Esophagus muscularis mucosa (tissue), 4 donors: ENCODE measurements at regions not wholly inside any gene's neighbourhood (a gene's known extent, or its start where the extent isn't known, plus 50 kb on each side); places are given as distances from the start of the nearest gene placed in this dataset.
"Not testable (repeated sequence)": the region's sequence is repeated elsewhere in the genome, so short reads cannot be mapped to it uniquely, and the experiment has no call there.

Experiments used
- DNase-seq: peaks from one replicate; pipeline ENCODE4 v3.0.0-alpha.2; 2017; ENCODE audit errors: extremely low spot score
- H3K27ac ChIP-seq, 4 donors: fragments of 200-600 bp; sonication (generic); replicated peaks in 1 of 4; 1 replicate in 3 of 4; 2 replicates in 1 of 4; pipeline ENCODE4 v1.5.1; 2016 to 2019; ENCODE audit warnings: mild to moderate bottlenecking in 1 of 4
- H3K27me3 ChIP-seq, 4 donors: fragments of 200-600 bp; sonication (generic); one replicate each; pipeline versions ENCODE4 v1.5.1 to v1.6.0; 2016 to 2019
- H3K36me3 ChIP-seq, 4 donors: fragments of 200-600 bp; sonication (generic); one replicate each; pipeline ENCODE4 v1.5.1; 2016 to 2019
- H3K4me1 ChIP-seq, 4 donors: fragments of 200-600 bp; sonication (generic); one replicate each; pipeline ENCODE4 v1.5.1; 2016 to 2019
- H3K4me3 ChIP-seq, 4 donors: fragments of 200-600 bp; sonication (generic); 1 replicate in 2 of 4; 2 replicates in 2 of 4; pipeline ENCODE4 v1.5.1; 2016 to 2019; ENCODE audit warnings: mild to moderate bottlenecking in 4 of 4, moderate library complexity in 1 of 4
- H3K9me3 ChIP-seq, 4 donors: fragments of 200-600 bp; sonication (generic); 1 replicate in 3 of 4; 2 replicates in 1 of 4; pipeline ENCODE4 v1.5.1; 2016 to 2019
- CTCF ChIP-seq, 3 experiments: fragments of 200-600 bp in 2 of 3; fragments of 450-650 bp in 1 of 3; sonication (generic) in 2 of 3; IDR thresholded peaks; one replicate each; pipeline ENCODE4 v1.5.1; 2017 to 2019; ENCODE audit warnings: antibody characterized with exemption in 3 of 3, mild to moderate bottlenecking in 2 of 3, moderate library complexity in 1 of 3
- EP300 ChIP-seq: sonication (generic); formaldehyde crosslinking; IDR thresholded peaks from one replicate; pipeline ENCODE4 v1.6.1; 2017; ENCODE audit warnings: antibody characterized with exemption
- POLR2A ChIP-seq: fragments of 450-650 bp; IDR thresholded peaks from one replicate; pipeline ENCODE4 v1.6.1; 2017; ENCODE audit warnings: antibody characterized with exemption, moderate library complexity, mild to moderate bottlenecking, low read depth
- POLR2AphosphoS5 ChIP-seq, 2 donors: sonication (generic); formaldehyde crosslinking; IDR thresholded peaks; one replicate each; pipeline ENCODE4 v1.6.1; 2017; ENCODE audit warnings: antibody characterized with exemption in 2 of 2
- WGBS: methylation state at CpG from one replicate; pipeline ENCODE4 v1.1.5; 2018; 5-methylcytosine and 5-hydroxymethylcytosine counted together
- intact Hi-C: fragments of 100-400 bp; cut with DNase I; formaldehyde crosslinking; loops from one replicate; pipeline ENCODE4 v1.15.1; 2023

GRCh38 chr5:101473483-101473882 lies 570.4 kb upstream of the ST8SIA4 start:
- Histone ChIP-seq H3K27me3 (no peaks in the 10 kb centered on the region), H3K4me3 (no peak overlapping the region), H3K36me3 (no peaks in the 10 kb centered on the region), H3K27ac (no peak overlapping the region), H3K9me3 (no peaks in the 10 kb centered on the region), H3K4me1 (no peaks in the 10 kb centered on the region)
- no peak for DNase-seq
- WGBS: 89% methylated on average over 1 of the region's 1 CpG
- TF ChIP-seq CTCF (IDR thresholded peaks at IDR 0.05) (no peak), EP300 (no peak), POLR2A (no peak), POLR2AphosphoS5 (IDR thresholded peaks at IDR 0.05) (no peak)
- intact Hi-C loops: no loop called here

GRCh38 chr5:101461455-101461854 lies 558.4 kb upstream of the ST8SIA4 start:
- TF ChIP-seq POLR2AphosphoS5 (IDR thresholded peaks at IDR 0.05) (no peak), POLR2A (no peak), EP300 (no peak), CTCF (IDR thresholded peaks at IDR 0.05) (no peak)
- no peak for DNase-seq
- no peaks in the 10 kb centered on the region for H3K9me3 ChIP-seq
- no peak overlapping the region for H3K27ac ChIP-seq
- no peak overlapping the region for H3K4me3 ChIP-seq
- H3K27me3 ChIP-seq: no peaks in the 10 kb centered on the region
- H3K4me1 ChIP-seq: no peaks in the 10 kb centered on the region
- no peaks in the 10 kb centered on the region for H3K36me3 ChIP-seq
- intact Hi-C loops: no loop called here

- DNase-seq: no peak
- Histone ChIP-seq H3K36me3 (no peaks in the 10 kb centered on the region), H3K27me3 (no peaks in the 10 kb centered on the region), H3K9me3 (no peaks in the 10 kb centered on the region), H3K4me1 (no peaks in the 10 kb centered on the region), H3K4me3 (no peak overlapping the region), H3K27ac (no peak overlapping the region)
- intact Hi-C loops: no loop called here
- no peak for TF ChIP-seq EP300
- no peak for TF ChIP-seq POLR2AphosphoS5 (IDR thresholded peaks at IDR 0.05)
- TF ChIP-seq POLR2A: no peak
- TF ChIP-seq CTCF (IDR thresholded peaks at IDR 0.05): no peak
- WGBS: 73% methylated on average over 4 of the region's 4 CpGs
These were observed 555.5 kb upstream of the ST8SIA4 start for GRCh38 chr5:101458587-101458986.

DNA sequence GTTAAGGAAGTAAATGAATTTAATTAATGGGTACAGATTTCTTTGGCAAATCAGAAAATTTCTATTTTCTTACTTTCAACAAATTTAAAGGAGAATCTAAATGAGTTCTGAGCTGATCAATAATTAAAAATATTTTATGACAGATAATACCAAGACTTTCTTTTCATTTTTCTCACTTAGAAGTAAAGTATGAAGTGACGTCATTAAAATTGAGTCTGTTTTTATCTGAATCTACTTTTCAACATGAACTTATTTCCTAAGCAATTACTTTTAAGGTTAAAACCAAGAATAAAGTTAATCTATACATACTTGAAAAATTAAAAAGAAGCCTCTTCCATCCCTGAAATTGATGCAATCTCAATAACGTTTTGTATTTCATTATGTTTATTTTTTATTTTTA lies 552.8 kb upstream of the ST8SIA4 start:
- no peak for TF ChIP-seq CTCF (IDR thresholded peaks at IDR 0.05)
- no peak for TF ChIP-seq POLR2AphosphoS5 (IDR thresholded peaks at IDR 0.05)
- no peak for TF ChIP-seq POLR2A
- no peak for TF ChIP-seq EP300
- Histone ChIP-seq H3K9me3 (no peaks in the 10 kb centered on the region), H3K36me3 (no peaks in the 10 kb centered on the region), H3K4me1 (no peaks in the 10 kb centered on the region), H3K27me3 (no peaks in the 10 kb centered on the region), H3K4me3 (no peak overlapping the region), H3K27ac (no peak overlapping the region)
- intact Hi-C loops: no loop called here
- 66% methylated on average over 2 of the region's 2 CpGs for WGBS
- DNase-seq: no peak

GRCh38 chr5:101455048-101455447 lies 552.0 kb upstream of the ST8SIA4 start:
- Histone ChIP-seq H3K4me3 (no peak overlapping the region), H3K36me3 (no peaks in the 10 kb centered on the region), H3K4me1 (no peaks in the 10 kb centered on the region), H3K27ac (no peak overlapping the region), H3K9me3 (no peaks in the 10 kb centered on the region), H3K27me3 (no peaks in the 10 kb centered on the region)
- intact Hi-C loops: no loop called here
- WGBS: 87% methylated on average over 1 of the region's 1 CpG
- TF ChIP-seq POLR2A (no peak), CTCF (IDR thresholded peaks at IDR 0.05) (no peak), POLR2AphosphoS5 (IDR thresholded peaks at IDR 0.05) (no peak), EP300 (no peak)
- no peak for DNase-seq

- intact Hi-C loops, H3K27ac ChIP-seq, DNase-seq, H3K27me3 ChIP-seq, H3K36me3 ChIP-seq, H3K9me3 ChIP-seq, H3K4me1 ChIP-seq, H3K4me3 ChIP-seq: not testable (repeated sequence)
- WGBS: 100% methylated on average over 6 of the region's 8 CpGs
These were observed 539.2 kb upstream of the ST8SIA4 start for GRCh38 chr5:101442281-101442680.
